Body of pancreas (tissue), 4 donors: ENCODE measurements at regions not wholly inside any gene's neighbourhood (a gene's known extent, or its start where the extent isn't known, plus 50 kb on each side); places are given as distances from the start of the nearest gene placed in this dataset.

Experiments
- POLR2A ChIP-seq, 3 donors: fragments of 450-650 bp; IDR thresholded peaks; one replicate each; pipeline ENCODE4 v1.6.1; 2016; ENCODE audit warnings: antibody characterized with exemption in 3 of 3, mild to moderate bottlenecking in 2 of 3
- TF ChIP-seq, protein P1 (sequence below), 7 experiments: fragments of 450-650 bp in 4 of 7; fragments of 200-600 bp in 3 of 7; sonication (generic) in 3 of 7; IDR thresholded peaks; one replicate each; pipeline ENCODE4 v1.5.1; 2016 to 2019; ENCODE audit warnings: antibody characterized with exemption in 7 of 7

GRCh38 chr10:44118500-44118899 lies 266.4 kb downstream of the CXCL12 start:
- TF ChIP-seq POLR2A (IDR thresholded peaks at IDR 0.05): no peak
- TF ChIP-seq, protein P1, sequence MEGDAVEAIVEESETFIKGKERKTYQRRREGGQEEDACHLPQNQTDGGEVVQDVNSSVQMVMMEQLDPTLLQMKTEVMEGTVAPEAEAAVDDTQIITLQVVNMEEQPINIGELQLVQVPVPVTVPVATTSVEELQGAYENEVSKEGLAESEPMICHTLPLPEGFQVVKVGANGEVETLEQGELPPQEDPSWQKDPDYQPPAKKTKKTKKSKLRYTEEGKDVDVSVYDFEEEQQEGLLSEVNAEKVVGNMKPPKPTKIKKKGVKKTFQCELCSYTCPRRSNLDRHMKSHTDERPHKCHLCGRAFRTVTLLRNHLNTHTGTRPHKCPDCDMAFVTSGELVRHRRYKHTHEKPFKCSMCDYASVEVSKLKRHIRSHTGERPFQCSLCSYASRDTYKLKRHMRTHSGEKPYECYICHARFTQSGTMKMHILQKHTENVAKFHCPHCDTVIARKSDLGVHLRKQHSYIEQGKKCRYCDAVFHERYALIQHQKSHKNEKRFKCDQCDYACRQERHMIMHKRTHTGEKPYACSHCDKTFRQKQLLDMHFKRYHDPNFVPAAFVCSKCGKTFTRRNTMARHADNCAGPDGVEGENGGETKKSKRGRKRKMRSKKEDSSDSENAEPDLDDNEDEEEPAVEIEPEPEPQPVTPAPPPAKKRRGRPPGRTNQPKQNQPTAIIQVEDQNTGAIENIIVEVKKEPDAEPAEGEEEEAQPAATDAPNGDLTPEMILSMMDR (IDR thresholded peaks at IDR 0.05): no peak
